ENCODE measurements at regions not wholly inside any gene's neighbourhood (a gene's known extent, or its start where the extent isn't known, plus 50 kb on each side); places are given as distances from the start of the nearest gene placed in this dataset.

DNA sequence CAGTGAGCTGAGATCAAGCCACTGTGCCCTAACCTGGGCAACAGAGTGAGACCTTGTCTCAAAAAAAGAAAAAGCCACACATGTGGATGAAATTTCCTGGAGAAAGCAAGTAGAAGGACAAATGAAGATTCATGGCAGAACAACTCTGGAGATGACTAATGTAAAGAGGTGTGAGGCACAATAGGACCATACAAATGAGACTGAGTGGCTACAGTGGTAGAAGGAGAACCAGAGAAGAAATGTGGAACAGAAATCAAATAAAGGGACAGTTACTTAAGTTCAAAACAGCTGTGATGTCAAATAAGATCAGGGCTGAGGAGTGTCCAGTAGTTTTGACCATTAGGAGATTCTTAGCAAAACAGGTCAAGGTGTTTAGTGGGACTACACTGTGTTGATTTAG lies 130.9 kb upstream of the CDK6 start:
- H3F3A ChIP-seq (ENCODE audit: insufficient read depth, low read length), result no peaks in the 10 kb centered on the region
- DNase-seq, result no peak
- no peak overlapping the region for H3K4me3 ChIP-seq (ENCODE audit: low read length)
- H2AFZ ChIP-seq (ENCODE audit: low read length), result no peak overlapping the region
- H3K4me1 ChIP-seq (ENCODE audit: low read length), result no peaks in the 10 kb centered on the region
- H3K9me2 ChIP-seq (replicated peaks; ENCODE audit: insufficient read depth, low read length), result no peaks in the 10 kb centered on the region
- no peaks in the 10 kb centered on the region for H3K9me3 ChIP-seq (replicated peaks; ENCODE audit: insufficient read depth, low read length)
- no peak overlapping the region for H3K9ac ChIP-seq (ENCODE audit: low read length)
- TF ChIP-seq EZH2 (optimal IDR thresholded peaks at IDR 0.05; ENCODE audit: low read depth, low read length), result no peak
- no peak for TF ChIP-seq EZH2phosphoT487 (IDR thresholded peaks at IDR 0.05; ENCODE audit: low read length)
- TF ChIP-seq, protein P1, sequence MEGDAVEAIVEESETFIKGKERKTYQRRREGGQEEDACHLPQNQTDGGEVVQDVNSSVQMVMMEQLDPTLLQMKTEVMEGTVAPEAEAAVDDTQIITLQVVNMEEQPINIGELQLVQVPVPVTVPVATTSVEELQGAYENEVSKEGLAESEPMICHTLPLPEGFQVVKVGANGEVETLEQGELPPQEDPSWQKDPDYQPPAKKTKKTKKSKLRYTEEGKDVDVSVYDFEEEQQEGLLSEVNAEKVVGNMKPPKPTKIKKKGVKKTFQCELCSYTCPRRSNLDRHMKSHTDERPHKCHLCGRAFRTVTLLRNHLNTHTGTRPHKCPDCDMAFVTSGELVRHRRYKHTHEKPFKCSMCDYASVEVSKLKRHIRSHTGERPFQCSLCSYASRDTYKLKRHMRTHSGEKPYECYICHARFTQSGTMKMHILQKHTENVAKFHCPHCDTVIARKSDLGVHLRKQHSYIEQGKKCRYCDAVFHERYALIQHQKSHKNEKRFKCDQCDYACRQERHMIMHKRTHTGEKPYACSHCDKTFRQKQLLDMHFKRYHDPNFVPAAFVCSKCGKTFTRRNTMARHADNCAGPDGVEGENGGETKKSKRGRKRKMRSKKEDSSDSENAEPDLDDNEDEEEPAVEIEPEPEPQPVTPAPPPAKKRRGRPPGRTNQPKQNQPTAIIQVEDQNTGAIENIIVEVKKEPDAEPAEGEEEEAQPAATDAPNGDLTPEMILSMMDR (IDR thresholded peaks at IDR 0.05; ENCODE audit: low read length), result no peak
- H3K27me3 ChIP-seq (replicated peaks; ENCODE audit: insufficient read depth, low read length), result no peaks in the 10 kb centered on the region
- H3K27ac ChIP-seq (ENCODE audit: low read length), result no peak overlapping the region
- no peaks in the 10 kb centered on the region for H3K36me3 ChIP-seq (replicated peaks; ENCODE audit: insufficient read depth, low read length)
- no peaks in the 10 kb centered on the region for H3K79me2 ChIP-seq (ENCODE audit: low read length)
- H4K20me1 ChIP-seq (ENCODE audit: insufficient read depth, low read length), result no peaks in the 10 kb centered on the region
- H3K4me2 ChIP-seq (ENCODE audit: low read depth, low read length), result no peak overlapping the region

DNA sequence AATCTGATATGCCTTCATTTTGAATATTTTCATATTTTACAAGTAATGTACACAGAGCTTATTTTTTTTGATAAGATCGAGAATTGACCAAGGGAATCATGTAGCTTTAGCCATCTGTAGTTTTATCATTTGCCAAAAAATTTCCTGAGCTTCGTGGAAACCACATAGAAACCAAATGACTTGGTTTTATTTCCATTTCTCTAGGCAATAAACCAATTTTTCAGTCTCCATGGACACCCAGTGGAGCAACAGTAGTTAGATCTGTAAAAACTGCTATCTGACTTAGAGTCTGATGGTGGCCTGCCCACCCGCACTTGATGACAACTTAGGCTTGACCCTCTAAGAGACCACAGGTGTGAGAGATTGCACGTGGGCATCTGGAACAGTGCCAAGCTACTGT lies 127.8 kb upstream of the CDK6 start:
- Histone ChIP-seq H3F3A (ENCODE audit: insufficient read depth, low read length) (no peaks in the 10 kb centered on the region), H3K36me3 (replicated peaks; ENCODE audit: insufficient read depth, low read length) (no peaks in the 10 kb centered on the region), H4K20me1 (ENCODE audit: insufficient read depth, low read length) (no peaks in the 10 kb centered on the region), H3K9me2 (replicated peaks; ENCODE audit: insufficient read depth, low read length) (no peaks in the 10 kb centered on the region), H3K4me1 (ENCODE audit: low read length) (no peaks in the 10 kb centered on the region), H2AFZ (ENCODE audit: low read length) (no peak overlapping the region), H3K9me3 (replicated peaks; ENCODE audit: insufficient read depth, low read length) (no peaks in the 10 kb centered on the region), H3K27me3 (replicated peaks; ENCODE audit: insufficient read depth, low read length) (no peaks in the 10 kb centered on the region), H3K4me2 (ENCODE audit: low read depth, low read length) (no peak overlapping the region), H3K27ac (ENCODE audit: low read length) (no peak overlapping the region), H3K9ac (ENCODE audit: low read length) (no peak overlapping the region), H3K4me3 (ENCODE audit: low read length) (no peak overlapping the region), H3K79me2 (ENCODE audit: low read length) (no peaks in the 10 kb centered on the region)
- DNase-seq, result no peak
- TF ChIP-seq, protein P1 (IDR thresholded peaks at IDR 0.05; ENCODE audit: low read length), result no peak
- TF ChIP-seq EZH2phosphoT487 (IDR thresholded peaks at IDR 0.05; ENCODE audit: low read length), result no peak
- TF ChIP-seq EZH2 (optimal IDR thresholded peaks at IDR 0.05; ENCODE audit: low read depth, low read length), result no peak

DNA sequence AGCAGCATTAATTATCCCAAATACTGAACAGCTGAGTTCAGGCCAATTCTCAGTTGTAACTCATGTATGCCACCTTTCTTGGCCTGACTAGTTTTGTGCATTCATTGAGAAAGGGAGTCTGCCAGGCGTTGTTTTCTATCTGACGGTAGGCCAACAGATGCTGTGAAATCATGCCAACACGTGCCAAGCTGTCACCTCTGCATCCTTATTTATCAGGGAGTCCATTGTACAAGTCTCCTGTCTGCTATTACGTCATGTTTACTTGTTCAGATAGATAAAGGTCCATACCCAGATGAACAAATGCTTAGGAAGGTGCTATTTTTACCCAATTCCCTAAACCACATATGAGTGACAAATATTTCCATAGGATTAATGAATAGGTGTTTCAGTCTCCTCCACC lies 127.2 kb upstream of the CDK6 start:
- H3K4me2 ChIP-seq (ENCODE audit: low read depth, low read length), result no peak overlapping the region
- no peaks in the 10 kb centered on the region for H3K9me2 ChIP-seq (replicated peaks; ENCODE audit: insufficient read depth, low read length)
- TF ChIP-seq, protein P1 (IDR thresholded peaks at IDR 0.05; ENCODE audit: low read length), result no peak
- TF ChIP-seq EZH2phosphoT487 (IDR thresholded peaks at IDR 0.05; ENCODE audit: low read length) (no peak), EZH2 (optimal IDR thresholded peaks at IDR 0.05; ENCODE audit: low read depth, low read length) (no peak)
- no peaks in the 10 kb centered on the region for H3K9me3 ChIP-seq (replicated peaks; ENCODE audit: insufficient read depth, low read length)
- H3K79me2 ChIP-seq (ENCODE audit: low read length), result no peaks in the 10 kb centered on the region
- H3K9ac ChIP-seq (ENCODE audit: low read length), result no peak overlapping the region
- H4K20me1 ChIP-seq (ENCODE audit: insufficient read depth, low read length), result no peaks in the 10 kb centered on the region
- H3K27me3 ChIP-seq (replicated peaks; ENCODE audit: insufficient read depth, low read length), result no peaks in the 10 kb centered on the region
- H3K4me1 ChIP-seq (ENCODE audit: low read length), result no peaks in the 10 kb centered on the region
- H3K27ac ChIP-seq (ENCODE audit: low read length), result no peak overlapping the region
- DNase-seq, result no peak
- H3K4me3 ChIP-seq (ENCODE audit: low read length), result no peak overlapping the region
- no peaks in the 10 kb centered on the region for H3F3A ChIP-seq (ENCODE audit: insufficient read depth, low read length)
- H3K36me3 ChIP-seq (replicated peaks; ENCODE audit: insufficient read depth, low read length), result no peaks in the 10 kb centered on the region
- H2AFZ ChIP-seq (ENCODE audit: low read length), result no peak overlapping the region

Measured in MM.1S (cell line).